SHP77 (cell line): ENCODE measurements at regions not wholly inside any gene's neighbourhood (a gene's known extent, or its start where the extent isn't known, plus 50 kb on each side); places are given as distances from the start of the nearest gene placed in this dataset.

Experiments
- DNase-seq, 2 experiments: peaks; one replicate each; lab custom pipeline; 2025; lab: John Stamatoyannopoulos, UW

GRCh38 chr3:168248383-168249204 lies 152.9 kb upstream of the GOLIM4 start:
- peak; percentile 12 to 48 for DNase-seq

GRCh38 chr3:168241156-168241555 lies 145.4 kb upstream of the GOLIM4 start:
- DNase-seq = no peak

GRCh38 chr3:168239287-168239686 lies 143.6 kb upstream of the GOLIM4 start:
- no peak for DNase-seq

GRCh38 chr3:168233001-168233400 lies 137.3 kb upstream of the GOLIM4 start:
- no peak for DNase-seq

GRCh38 chr3:168223085-168223484 lies 127.4 kb upstream of the GOLIM4 start:
- no peak for DNase-seq

GRCh38 chr3:168220556-168220955 lies 124.8 kb upstream of the GOLIM4 start:
- DNase-seq = no peak

- no peak for DNase-seq
These were observed 123.8 kb upstream of the GOLIM4 start for GRCh38 chr3:168219530-168219929.

- DNase-seq = no peak
These were observed 122.9 kb upstream of the GOLIM4 start for GRCh38 chr3:168218600-168218999.

GRCh38 chr3:168216851-168217250 lies 121.1 kb upstream of the GOLIM4 start:
- DNase-seq = no peak

GRCh38 chr3:168213920-168214319 lies 118.2 kb upstream of the GOLIM4 start:
- no peak for DNase-seq

GRCh38 chr3:168212664-168213285 lies 117.1 kb upstream of the GOLIM4 start:
- DNase-seq = no peak

GRCh38 chr3:168205451-168205850 lies 109.7 kb upstream of the GOLIM4 start:
- no peak for DNase-seq

- DNase-seq = no peak
These were observed 101.4 kb upstream of the GOLIM4 start for GRCh38 chr3:168197162-168197561.

GRCh38 chr3:168191856-168192255 lies 96.1 kb upstream of the GOLIM4 start:
- no peak for DNase-seq

- DNase-seq = no peak
These were observed 91.5 kb upstream of the GOLIM4 start for GRCh38 chr3:168187233-168187632.

GRCh38 chr3:168186293-168186983 lies 90.7 kb upstream of the GOLIM4 start:
- peak in 1 of 2 experiments; percentile 2 for DNase-seq

- DNase-seq = no peak
These were observed 88.0 kb upstream of the GOLIM4 start for GRCh38 chr3:168183774-168184173.

GRCh38 chr3:168168743-168169142 lies 73.0 kb upstream of the GOLIM4 start:
- no peak for DNase-seq

GRCh38 chr3:168165390-168166269 lies 69.9 kb upstream of the GOLIM4 start:
- DNase-seq = peak; percentile 65 to 66

- DNase-seq = no peak
These were observed 66.4 kb upstream of the GOLIM4 start for GRCh38 chr3:168162172-168162571.

- no peak for DNase-seq
These were observed 66.0 kb upstream of the GOLIM4 start for GRCh38 chr3:168161696-168162095.

GRCh38 chr3:168157903-168158302 lies 62.2 kb upstream of the GOLIM4 start:
- no peak for DNase-seq
